ENCODE measurements at regions not wholly inside any gene's neighbourhood (a gene's known extent, or its start where the extent isn't known, plus 50 kb on each side); places are given as distances from the start of the nearest gene placed in this dataset.

GRCh38 chrX:437661-438390 is 51.1 kb upstream of the PPP2R3B start:
- H3K4me2 ChIP-seq (ENCODE audit: low read length, poor library complexity, severe bottlenecking) = no peak overlapping the region
- H3K79me1 ChIP-seq (replicated peaks; ENCODE audit: low read length, poor library complexity, severe bottlenecking) = no peaks in the 10 kb centered on the region
- no peak overlapping the region for H2BK120ac ChIP-seq (ENCODE audit: low read depth, low read length)
- no peak overlapping the region for H4K8ac ChIP-seq (ENCODE audit: low read length)
- H2AFZ ChIP-seq (ENCODE audit: low read depth, low read length) = no peak overlapping the region
- H3K27me3 ChIP-seq (ENCODE audit: control insufficient read depth in 1 of 2, insufficient read depth in 1 of 2, low read length in 2 of 2) = peaks cover 0 to 21% of the 10 kb centered on the region in 2 experiments
- H2BK5ac ChIP-seq (ENCODE audit: low read depth, low read length, poor library complexity, severe bottlenecking) = no peak overlapping the region
- H3K36me3 ChIP-seq (ENCODE audit: control insufficient read depth in 1 of 2, insufficient read depth in 2 of 2, low read depth in 1 of 2, low read length in 2 of 2) = peaks cover 0 to 4% of the 10 kb centered on the region in 2 experiments
- H3K9me3 ChIP-seq (ENCODE audit: control insufficient read depth, low read length) = peaks cover 3% of the 10 kb centered on the region
- no peak overlapping the region for H4K91ac ChIP-seq (ENCODE audit: low read length)
- H3K18ac ChIP-seq (ENCODE audit: low read depth in 1 of 2, low read length in 2 of 2) = no peak overlapping the region
- H3K23ac ChIP-seq (ENCODE audit: low read length in 2 of 2) = no peak overlapping the region
- H3K4me1 ChIP-seq (ENCODE audit: control insufficient read depth, insufficient read depth, low read depth, low read length) = no peaks in the 10 kb centered on the region
- H2AK5ac ChIP-seq (ENCODE audit: low read length, severe bottlenecking) = no peak overlapping the region
- no peak overlapping the region for H2BK12ac ChIP-seq (ENCODE audit: low read length in 2 of 2)
- no peak overlapping the region for H3K4ac ChIP-seq (ENCODE audit: low read depth in 1 of 2, low read length in 2 of 2)
- WGBS = 80% methylated on average over 41 of the region's 41 CpGs
- H3K4me3 ChIP-seq (ENCODE audit: insufficient read depth in 1 of 2, low read depth in 1 of 2, low read length in 2 of 2) = no peak overlapping the region
- DNase-seq = no peak
- H3K9ac ChIP-seq (ENCODE audit: low read length) = no peak overlapping the region
- no peak overlapping the region for H2BK15ac ChIP-seq (ENCODE audit: low read depth, poor library complexity, severe bottlenecking)
- H3K27ac ChIP-seq (ENCODE audit: low read length, poor library complexity, severe bottlenecking) = no peak overlapping the region
- H3K14ac ChIP-seq (ENCODE audit: low read length in 2 of 2) = no peak overlapping the region

- H4K91ac ChIP-seq (ENCODE audit: low read length) = peak overlapping the region; percentile 61
- 93% methylated on average over 7 of the region's 7 CpGs for WGBS
- H3K4me3 ChIP-seq (ENCODE audit: insufficient read depth in 1 of 2, low read depth in 1 of 2, low read length in 2 of 2) = no peak overlapping the region
- peaks cover 0 to 4% of the 10 kb centered on the region in 2 experiments for H3K36me3 ChIP-seq (ENCODE audit: control insufficient read depth in 1 of 2, insufficient read depth in 2 of 2, low read depth in 1 of 2, low read length in 2 of 2)
- no peak overlapping the region for H3K18ac ChIP-seq (ENCODE audit: low read depth in 1 of 2, low read length in 2 of 2)
- no peak overlapping the region for H3K27ac ChIP-seq (ENCODE audit: low read length, poor library complexity, severe bottlenecking)
- no peaks in the 10 kb centered on the region for H3K4me1 ChIP-seq (ENCODE audit: control insufficient read depth, insufficient read depth, low read depth, low read length)
- H2BK15ac ChIP-seq (ENCODE audit: low read depth, poor library complexity, severe bottlenecking) = no peak overlapping the region
- H3K9ac ChIP-seq (ENCODE audit: low read length) = no peak overlapping the region
- no peak overlapping the region for H2BK5ac ChIP-seq (ENCODE audit: low read depth, low read length, poor library complexity, severe bottlenecking)
- no peak overlapping the region for H2AFZ ChIP-seq (ENCODE audit: low read depth, low read length)
- H3K14ac ChIP-seq (ENCODE audit: low read length in 2 of 2) = no peak overlapping the region
- peaks cover 0 to 21% of the 10 kb centered on the region in 2 experiments for H3K27me3 ChIP-seq (ENCODE audit: control insufficient read depth in 1 of 2, insufficient read depth in 1 of 2, low read length in 2 of 2)
- no peaks in the 10 kb centered on the region for H3K79me1 ChIP-seq (replicated peaks; ENCODE audit: low read length, poor library complexity, severe bottlenecking)
- H2BK120ac ChIP-seq (ENCODE audit: low read depth, low read length) = no peak overlapping the region
- DNase-seq = no peak
- H2AK5ac ChIP-seq (ENCODE audit: low read length, severe bottlenecking) = no peak overlapping the region
- no peak overlapping the region for H3K23ac ChIP-seq (ENCODE audit: low read length in 2 of 2)
- H3K9me3 ChIP-seq (ENCODE audit: control insufficient read depth, low read length) = peaks cover 3% of the 10 kb centered on the region
- H2BK12ac ChIP-seq (ENCODE audit: low read length in 2 of 2) = no peak overlapping the region
- no peak overlapping the region for H3K4me2 ChIP-seq (ENCODE audit: low read length, poor library complexity, severe bottlenecking)
- no peak overlapping the region for H4K8ac ChIP-seq (ENCODE audit: low read length)
- H3K4ac ChIP-seq (ENCODE audit: low read depth in 1 of 2, low read length in 2 of 2) = no peak overlapping the region
These were observed 52.5 kb upstream of the PPP2R3B start for GRCh38 chrX:439241-439640.

- peaks cover 0 to 21% of the 10 kb centered on the region in 2 experiments for H3K27me3 ChIP-seq (ENCODE audit: control insufficient read depth in 1 of 2, insufficient read depth in 1 of 2, low read length in 2 of 2)
- no peak overlapping the region for H3K18ac ChIP-seq (ENCODE audit: low read depth in 1 of 2, low read length in 2 of 2)
- no peak overlapping the region for H3K14ac ChIP-seq (ENCODE audit: low read length in 2 of 2)
- H3K79me1 ChIP-seq (replicated peaks; ENCODE audit: low read length, poor library complexity, severe bottlenecking) = no peaks in the 10 kb centered on the region
- no peak overlapping the region for H3K4me3 ChIP-seq (ENCODE audit: insufficient read depth in 1 of 2, low read depth in 1 of 2, low read length in 2 of 2)
- H3K4me1 ChIP-seq (ENCODE audit: control insufficient read depth, insufficient read depth, low read depth, low read length) = no peaks in the 10 kb centered on the region
- no peak overlapping the region for H2BK120ac ChIP-seq (ENCODE audit: low read depth, low read length)
- no peak overlapping the region for H2BK5ac ChIP-seq (ENCODE audit: low read depth, low read length, poor library complexity, severe bottlenecking)
- H3K4ac ChIP-seq (ENCODE audit: low read depth in 1 of 2, low read length in 2 of 2) = no peak overlapping the region
- DNase-seq = no peak
- no peak overlapping the region for H4K8ac ChIP-seq (ENCODE audit: low read length)
- no peak overlapping the region for H2AFZ ChIP-seq (ENCODE audit: low read depth, low read length)
- H3K27ac ChIP-seq (ENCODE audit: low read length, poor library complexity, severe bottlenecking) = no peak overlapping the region
- 93% methylated on average over 9 of the region's 9 CpGs for WGBS
- H3K36me3 ChIP-seq (ENCODE audit: control insufficient read depth in 1 of 2, insufficient read depth in 2 of 2, low read depth in 1 of 2, low read length in 2 of 2) = peaks cover 0 to 4% of the 10 kb centered on the region in 2 experiments
- H3K4me2 ChIP-seq (ENCODE audit: low read length, poor library complexity, severe bottlenecking) = no peak overlapping the region
- H2BK12ac ChIP-seq (ENCODE audit: low read length in 2 of 2) = no peak overlapping the region
- H4K91ac ChIP-seq (ENCODE audit: low read length) = peak overlapping the region; percentile 61
- H3K23ac ChIP-seq (ENCODE audit: low read length in 2 of 2) = no peak overlapping the region
- no peak overlapping the region for H2BK15ac ChIP-seq (ENCODE audit: low read depth, poor library complexity, severe bottlenecking)
- H3K9me3 ChIP-seq (ENCODE audit: control insufficient read depth, low read length) = peaks cover 3% of the 10 kb centered on the region
- H2AK5ac ChIP-seq (ENCODE audit: low read length, severe bottlenecking) = no peak overlapping the region
- H3K9ac ChIP-seq (ENCODE audit: low read length) = no peak overlapping the region
These were observed 53.0 kb upstream of the PPP2R3B start for GRCh38 chrX:439719-440118.

DNA sequence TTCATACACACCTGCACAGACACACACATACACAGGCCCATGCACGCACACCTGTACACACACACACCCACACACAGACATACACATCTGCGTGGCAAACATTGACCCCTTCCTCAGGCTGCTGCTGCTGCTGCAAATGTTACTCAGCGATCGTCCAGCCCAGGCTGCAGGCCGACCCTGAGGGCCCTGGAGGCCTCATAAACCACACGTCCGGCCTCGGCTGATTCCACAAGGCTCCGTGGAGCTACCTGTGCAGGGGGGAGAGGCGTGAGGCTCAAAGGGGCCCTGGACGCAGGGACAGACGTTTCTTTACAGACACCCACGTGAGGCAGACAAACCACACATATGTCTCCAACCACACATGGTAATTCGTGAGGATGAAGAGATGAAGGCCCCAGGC is 53.9 kb upstream of the PPP2R3B start:
- Histone ChIP-seq H3K4me3 (ENCODE audit: insufficient read depth in 1 of 2, low read depth in 1 of 2, low read length in 2 of 2) (no peak overlapping the region), H2AK5ac (ENCODE audit: low read length, severe bottlenecking) (no peak overlapping the region), H3K27ac (ENCODE audit: low read length, poor library complexity, severe bottlenecking) (no peak overlapping the region), H3K14ac (ENCODE audit: low read length in 2 of 2) (no peak overlapping the region), H3K9ac (ENCODE audit: low read length) (no peak overlapping the region), H3K27me3 (ENCODE audit: control insufficient read depth in 1 of 2, insufficient read depth in 1 of 2, low read length in 2 of 2) (peaks cover under 1 to 20% of the 10 kb centered on the region in 2 experiments), H3K18ac (ENCODE audit: low read depth in 1 of 2, low read length in 2 of 2) (no peak overlapping the region), H2AFZ (ENCODE audit: low read depth, low read length) (no peak overlapping the region), H4K8ac (ENCODE audit: low read length) (no peak overlapping the region), H3K9me3 (ENCODE audit: control insufficient read depth, low read length) (peaks cover 3% of the 10 kb centered on the region), H3K23ac (ENCODE audit: low read length in 2 of 2) (no peak overlapping the region), H2BK15ac (ENCODE audit: low read depth, poor library complexity, severe bottlenecking) (no peak overlapping the region), H3K79me1 (replicated peaks; ENCODE audit: low read length, poor library complexity, severe bottlenecking) (no peaks in the 10 kb centered on the region), H3K4ac (ENCODE audit: low read depth in 1 of 2, low read length in 2 of 2) (no peak overlapping the region), H2BK5ac (ENCODE audit: low read depth, low read length, poor library complexity, severe bottlenecking) (no peak overlapping the region), H3K4me1 (ENCODE audit: control insufficient read depth, insufficient read depth, low read depth, low read length) (no peaks in the 10 kb centered on the region), H3K36me3 (ENCODE audit: control insufficient read depth in 1 of 2, insufficient read depth in 2 of 2, low read depth in 1 of 2, low read length in 2 of 2) (peaks cover 0 to 4% of the 10 kb centered on the region in 2 experiments), H4K91ac (ENCODE audit: low read length) (peak overlapping the region; percentile 39), H2BK120ac (ENCODE audit: low read depth, low read length) (no peak overlapping the region), H2BK12ac (ENCODE audit: low read length in 2 of 2) (no peak overlapping the region), H3K4me2 (ENCODE audit: low read length, poor library complexity, severe bottlenecking) (no peak overlapping the region)
- no peak for DNase-seq
- 90% methylated on average over 14 of the region's 14 CpGs for WGBS

All from mesenchymal stem cell (in vitro differentiated cells and primary cell).